ENCODE measurements at regions not wholly inside any gene's neighbourhood (a gene's known extent, or its start where the extent isn't known, plus 50 kb on each side); places are given as distances from the start of the nearest gene placed in this dataset.

DNA sequence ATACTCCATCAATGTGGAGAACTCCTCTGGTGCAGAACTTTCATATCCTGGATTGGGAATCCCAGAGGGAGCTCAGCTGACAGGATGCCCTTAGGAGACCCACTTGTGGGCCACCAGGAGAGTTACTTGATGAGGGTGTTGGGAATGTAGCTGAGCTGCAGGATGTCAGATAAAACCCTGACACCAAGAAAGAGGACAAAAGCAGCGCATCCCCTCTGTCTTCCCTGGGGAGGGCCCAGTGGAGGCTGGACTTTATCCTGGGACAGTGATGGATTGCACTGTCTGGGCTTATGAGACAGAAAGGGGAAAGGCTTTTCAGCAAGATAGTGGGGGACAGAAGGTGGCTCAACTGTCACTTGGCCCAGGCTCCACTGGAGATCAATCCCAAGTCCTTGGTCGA, 88.1 kb upstream of the BCAR3 start:
- Histone ChIP-seq H3K4me3 (no peak overlapping the region), H3K27ac (no peak overlapping the region), H3K27me3 (no peaks in the 10 kb centered on the region), H3K4me1 (peaks cover 0 to 5% (median 3%) of the 10 kb centered on the region in 3 donors), H3K36me3 (no peaks in the 10 kb centered on the region), H3K9me3 (no peaks in the 10 kb centered on the region)
- TF ChIP-seq, protein P1, sequence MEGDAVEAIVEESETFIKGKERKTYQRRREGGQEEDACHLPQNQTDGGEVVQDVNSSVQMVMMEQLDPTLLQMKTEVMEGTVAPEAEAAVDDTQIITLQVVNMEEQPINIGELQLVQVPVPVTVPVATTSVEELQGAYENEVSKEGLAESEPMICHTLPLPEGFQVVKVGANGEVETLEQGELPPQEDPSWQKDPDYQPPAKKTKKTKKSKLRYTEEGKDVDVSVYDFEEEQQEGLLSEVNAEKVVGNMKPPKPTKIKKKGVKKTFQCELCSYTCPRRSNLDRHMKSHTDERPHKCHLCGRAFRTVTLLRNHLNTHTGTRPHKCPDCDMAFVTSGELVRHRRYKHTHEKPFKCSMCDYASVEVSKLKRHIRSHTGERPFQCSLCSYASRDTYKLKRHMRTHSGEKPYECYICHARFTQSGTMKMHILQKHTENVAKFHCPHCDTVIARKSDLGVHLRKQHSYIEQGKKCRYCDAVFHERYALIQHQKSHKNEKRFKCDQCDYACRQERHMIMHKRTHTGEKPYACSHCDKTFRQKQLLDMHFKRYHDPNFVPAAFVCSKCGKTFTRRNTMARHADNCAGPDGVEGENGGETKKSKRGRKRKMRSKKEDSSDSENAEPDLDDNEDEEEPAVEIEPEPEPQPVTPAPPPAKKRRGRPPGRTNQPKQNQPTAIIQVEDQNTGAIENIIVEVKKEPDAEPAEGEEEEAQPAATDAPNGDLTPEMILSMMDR (IDR thresholded peaks at IDR 0.05): no peak
- no peak for ATAC-seq
- intact Hi-C loops (cut with DNase I): no loop called here
- no peak for FAIRE-seq
- WGBS, 2 donors: 86 to 88% methylated on average over 2 of the region's 2 CpGs
- no peak for DNase-seq

DNA sequence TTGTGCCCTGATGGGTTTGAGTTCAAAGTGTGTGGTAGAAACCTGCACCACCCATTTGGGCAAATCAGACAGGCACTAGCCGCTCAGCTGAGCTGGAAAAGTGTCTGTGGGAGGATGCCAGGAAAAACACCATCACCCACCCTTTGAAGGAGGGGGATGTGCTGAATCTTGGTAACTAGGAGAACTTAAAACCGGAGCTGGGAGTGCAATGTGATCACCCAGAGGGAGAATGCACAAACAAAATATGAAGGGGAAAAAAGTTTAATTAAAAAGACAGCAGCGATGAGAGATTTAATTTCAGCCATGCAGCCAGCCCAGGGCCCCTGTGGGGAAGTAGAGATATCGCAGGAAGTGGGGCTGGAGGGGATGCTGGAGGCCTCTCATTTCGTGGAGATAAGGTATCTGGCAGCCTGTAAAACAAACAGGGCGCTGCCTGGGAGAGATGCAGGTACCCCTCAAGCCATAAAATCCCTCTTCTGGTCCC, 86.8 kb upstream of the BCAR3 start:
- Histone ChIP-seq H3K27ac (no peak overlapping the region), H3K4me1 (peaks cover 0 to 5% (median 3%) of the 10 kb centered on the region in 3 donors), H3K27me3 (no peaks in the 10 kb centered on the region), H3K4me3 (no peak overlapping the region), H3K9me3 (no peaks in the 10 kb centered on the region), H3K36me3 (no peaks in the 10 kb centered on the region)
- WGBS, 2 donors: 63 to 66% methylated on average over 6 of the region's 6 CpGs
- TF ChIP-seq, protein P1 (IDR thresholded peaks at IDR 0.05): no peak
- intact Hi-C loops (cut with DNase I): no loop called here
- FAIRE-seq (no peak), ATAC-seq (no peak), DNase-seq (no peak)

DNA sequence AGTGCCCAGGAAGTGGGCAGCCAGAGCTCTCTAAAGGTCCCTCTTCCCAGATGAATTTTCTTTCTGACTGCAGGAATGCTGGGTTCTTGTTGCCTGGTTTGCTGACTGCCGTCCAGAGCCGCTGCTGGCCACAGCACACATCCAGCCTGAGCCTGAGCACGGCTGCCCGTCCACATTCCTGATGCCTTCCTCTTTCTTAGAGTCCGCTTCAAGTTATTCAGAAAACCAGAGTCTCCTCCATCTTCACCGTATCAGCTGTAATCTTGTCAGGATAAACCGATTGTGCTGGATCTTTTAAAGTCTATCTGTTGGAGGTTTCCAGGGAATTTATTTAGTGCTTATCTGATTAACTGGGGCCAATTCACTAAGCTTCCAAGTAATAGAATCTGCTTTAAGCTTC, 84.8 kb upstream of the BCAR3 start:
- Histone ChIP-seq H3K36me3 (no peaks in the 10 kb centered on the region), H3K27ac (no peak overlapping the region), H3K9me3 (no peaks in the 10 kb centered on the region), H3K4me3 (no peak overlapping the region), H3K4me1 (peaks cover 0 to 5% (median 3%) of the 10 kb centered on the region in 3 donors), H3K27me3 (no peaks in the 10 kb centered on the region)
- TF ChIP-seq, protein P1 (IDR thresholded peaks at IDR 0.05): no peak
- DNase-seq: no peak
- ATAC-seq: no peak
- intact Hi-C loops (cut with DNase I): no loop called here
- FAIRE-seq: no peak
- whole genome bisulfite sequencing, 2 donors: 88 to 90% methylated on average over 7 of the region's 7 CpGs

DNA sequence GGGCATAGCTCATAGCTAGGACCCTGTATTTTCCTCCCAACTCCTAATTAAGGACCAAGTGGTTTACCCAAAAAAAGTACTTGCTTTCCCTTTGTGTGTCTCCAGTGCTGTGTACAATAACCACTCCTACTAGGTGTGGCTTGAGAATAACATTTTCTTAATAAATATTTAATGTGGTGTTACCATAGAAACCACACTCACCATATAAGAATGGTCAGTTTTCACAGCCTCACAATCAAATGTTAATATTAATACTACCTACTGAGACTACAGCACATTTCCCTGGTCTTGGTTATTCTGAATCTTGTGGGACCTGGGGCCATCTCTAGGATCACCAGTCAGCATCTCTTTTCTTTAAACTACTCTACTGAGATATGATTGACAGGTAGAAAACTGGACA, 83.5 kb upstream of the BCAR3 start:
- no peak for FAIRE-seq
- DNase-seq: no peak
- Histone ChIP-seq H3K36me3 (no peaks in the 10 kb centered on the region), H3K4me3 (no peak overlapping the region), H3K4me1 (peaks cover 0 to 5% (median 3%) of the 10 kb centered on the region in 3 donors), H3K9me3 (no peaks in the 10 kb centered on the region), H3K27me3 (no peaks in the 10 kb centered on the region), H3K27ac (no peak overlapping the region)
- intact Hi-C loops (cut with DNase I): no loop called here
- TF ChIP-seq, protein P1 (IDR thresholded peaks at IDR 0.05): no peak
- no peak for ATAC-seq

DNA sequence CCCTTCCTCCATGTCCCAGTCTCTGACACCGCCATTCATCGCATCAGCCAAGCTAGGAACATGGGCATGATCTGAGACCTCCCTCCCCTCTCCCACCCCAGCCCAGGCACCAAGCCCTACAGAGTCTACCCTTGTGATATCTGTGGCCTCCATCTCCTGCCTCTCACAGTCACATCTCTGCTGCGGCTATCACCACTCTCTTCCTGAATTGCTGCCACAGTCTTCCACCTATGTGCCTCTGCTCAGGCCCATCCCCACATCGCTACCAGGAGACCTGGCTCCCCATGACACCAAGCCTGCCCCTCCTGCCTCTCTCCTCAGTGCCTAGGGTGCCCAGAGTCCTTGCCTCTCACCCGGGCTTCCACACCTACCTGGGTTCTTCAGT, 82.7 kb upstream of the BCAR3 start:
- 91 to 95% methylated on average over 5 of the region's 5 CpGs for WGBS, 2 donors
- FAIRE-seq (no peak), DNase-seq (no peak), ATAC-seq (no peak)
- H3K4me1 ChIP-seq: peaks cover 0 to 5% (median 3%) of the 10 kb centered on the region in 3 donors
- intact Hi-C loops (cut with DNase I): no loop called here
- H3K9me3 ChIP-seq: no peaks in the 10 kb centered on the region
- no peak overlapping the region for H3K27ac ChIP-seq
- no peak overlapping the region for H3K4me3 ChIP-seq
- TF ChIP-seq, protein P1 (IDR thresholded peaks at IDR 0.05): no peak
- H3K27me3 ChIP-seq: no peaks in the 10 kb centered on the region
- no peaks in the 10 kb centered on the region for H3K36me3 ChIP-seq
